NOMO-1 treated with dmso at 0.1 percent for 144 hours (cell line): ENCODE measurements at regions not wholly inside any gene's neighbourhood (a gene's known extent, or its start where the extent isn't known, plus 50 kb on each side); places are given as distances from the start of the nearest gene placed in this dataset.
"Not testable (repeated sequence)": the region's sequence is repeated elsewhere in the genome, so short reads cannot be mapped to it uniquely, and the experiment has no call there.

ENCODE experiments used
- DNase-seq: peaks from one replicate; lab custom pipeline; 2025; ENCODE audit not compliant: unreplicated experiment; lab: John Stamatoyannopoulos, UW

DNA sequence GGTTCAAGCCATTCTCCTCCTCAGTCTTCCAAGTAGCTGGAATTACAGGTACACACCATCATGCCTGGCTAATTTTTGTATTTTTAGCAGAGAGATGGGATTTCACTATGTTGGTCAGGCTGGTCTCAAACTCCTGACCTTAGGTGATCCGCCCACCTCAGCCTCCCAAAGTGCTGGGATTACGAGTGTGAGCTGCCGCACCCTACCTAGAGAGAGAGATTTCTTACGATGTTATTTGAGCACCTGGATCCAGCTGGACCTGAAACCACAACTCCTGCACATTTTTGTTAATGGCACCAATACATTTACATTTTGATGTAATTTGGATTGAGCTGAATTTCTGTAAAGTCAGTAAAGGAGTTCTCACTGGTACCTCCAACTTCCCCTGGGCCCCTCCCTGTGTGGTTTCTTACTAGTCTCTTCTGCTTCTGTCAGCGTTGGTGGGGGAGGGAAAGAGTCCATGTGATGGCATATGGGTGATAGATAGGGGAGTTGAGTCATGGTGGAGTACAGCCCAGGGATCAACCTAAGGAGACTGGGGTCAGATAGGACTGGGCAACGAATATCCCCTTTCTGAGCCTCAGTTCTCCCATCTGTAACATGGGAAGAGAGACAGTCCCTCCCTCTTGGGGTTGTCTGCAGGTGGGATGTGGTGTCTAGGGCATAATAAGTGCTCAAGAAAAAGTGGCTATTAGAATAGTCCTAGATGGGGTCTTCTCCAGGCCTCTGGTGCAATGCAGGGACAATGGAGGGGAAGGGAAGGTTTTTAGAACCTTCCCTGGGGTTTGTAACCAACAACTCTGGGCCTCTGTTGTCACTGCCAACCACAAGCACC is 83.3 kb upstream of the MED13L start:
- peak; percentile 64 for DNase-seq

- DNase-seq = no peak
Measured at GRCh38 chr12:116361414-116362223, 84.1 kb upstream of the MED13L start.

- DNase-seq = no peak
Measured at GRCh38 chr12:116365114-116365513, 87.6 kb upstream of the MED13L start.

- no peak for DNase-seq
Measured at GRCh38 chr12:116365606-116366455, 88.3 kb upstream of the MED13L start.

DNA sequence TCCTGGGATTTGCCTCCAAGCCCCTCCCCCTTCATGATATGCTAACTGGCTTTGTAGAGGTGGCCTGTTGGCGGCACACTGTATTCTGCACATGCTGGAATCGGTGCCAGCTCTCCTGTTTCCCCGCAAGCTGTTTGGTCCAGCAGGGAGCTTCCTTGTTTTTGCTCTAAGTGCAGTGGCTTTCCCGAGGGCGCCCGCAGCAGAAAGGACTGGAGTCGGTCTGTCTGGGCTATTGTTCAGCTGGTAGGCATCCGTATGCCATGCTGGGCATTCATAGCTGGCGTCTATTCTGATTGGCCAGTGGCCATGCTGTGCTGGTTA is 88.9 kb upstream of the MED13L start:
- no peak for DNase-seq

DNA sequence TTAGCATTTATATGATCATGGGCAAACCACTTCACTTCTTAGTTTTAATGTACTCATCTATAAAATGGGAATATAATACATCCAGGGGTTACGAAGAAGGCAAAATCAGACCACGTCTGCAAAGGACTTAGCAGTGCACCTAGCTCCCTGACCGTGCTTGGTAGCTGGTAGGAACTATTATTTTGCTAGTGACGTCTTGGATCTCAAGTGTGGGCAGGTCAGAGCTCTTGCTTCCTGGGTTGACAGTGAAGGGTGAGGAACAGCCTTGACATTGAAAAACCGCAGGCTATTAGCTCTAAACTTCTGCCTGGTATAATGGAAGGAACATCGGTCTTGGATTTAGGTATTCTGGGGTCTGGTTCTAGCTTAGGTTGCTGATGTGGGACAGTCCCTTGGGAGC is 89.3 kb upstream of the MED13L start:
- no peak for DNase-seq

GRCh38 chr12:116368196-116369194 is 91.0 kb upstream of the MED13L start:
- DNase-seq = no peak

- no peak for DNase-seq
Measured at GRCh38 chr12:116370004-116370404, 92.5 kb upstream of the MED13L start.

GRCh38 chr12:116370886-116371580 is 93.5 kb upstream of the MED13L start:
- DNase-seq = no peak

- DNase-seq = no peak
Measured at GRCh38 chr12:116372815-116373214, 95.3 kb upstream of the MED13L start.

DNA sequence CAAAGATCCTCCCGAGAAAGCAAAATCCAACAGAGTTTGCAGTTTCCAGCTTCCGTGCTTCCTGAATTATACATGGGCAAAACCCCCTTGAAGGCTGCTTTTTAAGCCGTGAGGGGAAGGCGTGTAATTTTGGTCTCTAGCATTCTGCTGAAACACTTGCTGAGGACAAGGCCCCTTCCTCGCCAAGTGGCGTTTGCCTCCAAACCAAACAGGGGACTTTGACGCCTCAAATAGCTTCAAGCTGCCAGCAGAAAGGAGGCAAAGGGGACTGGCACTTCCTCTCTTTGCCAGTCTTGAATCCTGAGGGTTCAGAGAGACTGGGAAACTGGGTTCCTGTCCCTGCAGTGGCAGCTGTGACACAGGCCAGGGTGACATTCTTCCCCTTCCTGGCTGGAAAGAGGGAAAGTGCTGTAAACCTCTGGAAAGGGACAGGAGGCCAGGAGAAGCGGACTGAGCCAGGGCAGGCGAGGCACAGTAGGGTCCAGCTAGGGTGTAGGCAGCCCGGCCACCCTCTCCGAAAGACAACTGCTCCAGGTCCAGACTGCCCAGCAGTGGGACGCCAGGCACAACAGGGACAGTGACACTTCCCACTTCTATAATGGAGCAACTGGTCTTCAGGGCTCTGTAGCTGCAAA is 96.2 kb upstream of the MED13L start:
- DNase-seq = no peak

GRCh38 chr12:116374207-116374606 is 96.7 kb upstream of the MED13L start:
- DNase-seq = no peak

DNA sequence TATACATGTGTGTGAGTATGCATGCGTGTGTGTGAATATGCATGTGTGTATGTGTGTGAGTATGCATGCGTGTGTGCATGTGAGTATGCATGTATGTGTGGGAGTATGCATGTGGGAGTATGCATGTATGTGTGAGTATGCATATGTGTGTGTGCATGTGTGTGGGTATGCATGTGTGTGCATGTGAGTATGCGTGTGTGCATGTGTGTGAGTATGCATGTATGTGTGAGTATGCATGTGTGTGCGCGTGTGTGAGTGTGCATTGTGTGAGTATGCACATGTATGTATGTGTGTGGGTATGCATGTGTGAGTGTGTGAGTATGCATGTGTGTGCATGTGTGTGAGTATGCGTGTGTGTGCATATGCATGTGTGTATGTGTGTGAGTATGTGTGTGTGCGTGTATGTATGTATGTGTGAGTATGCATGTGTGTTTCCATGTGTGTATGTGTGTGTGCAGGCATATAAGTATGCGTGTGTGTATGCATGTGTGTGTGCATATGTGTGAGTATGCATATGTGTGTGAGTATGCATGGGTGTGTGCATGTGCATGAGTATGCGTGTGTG is 97.9 kb upstream of the MED13L start:
- DNase-seq = no peak

DNA sequence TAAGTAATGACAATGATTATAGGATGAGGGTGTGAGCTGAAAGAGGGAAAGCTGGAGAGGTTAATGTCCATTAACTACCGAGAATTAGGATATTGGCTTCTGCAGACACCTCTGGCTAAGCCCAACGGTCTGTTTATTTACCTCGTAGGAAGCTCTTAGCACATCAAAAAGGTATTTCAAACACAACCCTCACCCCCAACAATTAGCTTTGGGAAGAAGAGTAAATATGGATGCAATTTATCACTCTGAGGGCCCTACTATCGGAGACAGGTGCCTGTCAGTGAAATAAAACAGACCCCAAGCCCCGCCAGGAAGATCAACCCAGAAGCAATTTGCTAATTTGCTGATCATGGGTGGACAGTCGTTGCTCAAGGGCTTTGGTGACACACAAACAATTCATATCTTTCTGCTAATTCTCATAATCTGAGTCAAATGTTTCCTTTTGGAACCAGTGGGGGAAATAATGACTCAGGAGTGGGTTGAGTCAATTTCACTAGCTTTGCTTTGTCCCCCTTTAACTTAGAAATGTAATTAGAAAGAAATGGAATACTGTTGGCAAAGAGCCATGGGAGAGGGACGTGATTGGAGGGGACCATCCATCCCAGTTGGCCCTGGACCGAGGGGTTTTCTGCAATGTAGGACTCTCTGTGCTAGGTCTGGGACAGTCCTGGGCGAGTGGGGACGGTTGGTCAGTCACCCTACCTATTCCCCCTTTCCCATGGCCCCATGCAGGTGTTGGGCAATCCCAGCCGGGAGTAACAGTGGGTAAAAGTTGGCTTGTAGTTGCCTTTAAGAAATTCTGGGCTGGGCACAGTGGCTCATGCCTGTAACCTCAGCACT is 99.1 kb upstream of the MED13L start:
- DNase-seq = no peak

GRCh38 chr12:116377194-116377571 is 99.7 kb upstream of the MED13L start:
- DNase-seq = not testable (repeated sequence)

GRCh38 chr12:116378002-116378401 is 100.5 kb upstream of the MED13L start:
- no peak for DNase-seq

GRCh38 chr12:116380108-116380507 is 102.6 kb upstream of the MED13L start:
- DNase-seq = no peak

- DNase-seq = not testable (repeated sequence)
Measured at GRCh38 chr12:116380740-116381139, 103.2 kb upstream of the MED13L start.
